Calu3 (cell line): ENCODE measurements at regions not wholly inside any gene's neighbourhood (a gene's known extent, or its start where the extent isn't known, plus 50 kb on each side); places are given as distances from the start of the nearest gene placed in this dataset.

ENCODE experiments used
- BruUV-seq: library from RNA; stranded (reverse); fragments of 400-500 nt; replicated peaks from 2 replicates; lab custom pipeline; 2021; lab: Mats Ljungman, UMichigan
- CTCF ChIA-PET: fragments of 300-600 bp; sonication (Branson Sonifier 250); formaldehyde crosslinking; loops from one replicate; lab custom pipeline; 2022; ENCODE audit warnings: antibody characterized with exemption; lab: Charles Lee
- DNase-seq: peaks from one replicate; pipeline ENCODE4 v3.0.0; 2022
- H3K27ac Mint-ChIP-seq: one replicate; pipeline ENCODE4 v1.8.0; 2022; ENCODE audit warnings: mixed read lengths; ENCODE audit not compliant: unreplicated experiment
- H3K27me3 Mint-ChIP-seq: one replicate; pipeline ENCODE4 v1.8.0; 2022; ENCODE audit warnings: mixed read lengths; ENCODE audit not compliant: unreplicated experiment
- H3K36me3 Mint-ChIP-seq: one replicate; pipeline ENCODE4 v1.8.0; 2022; ENCODE audit warnings: mild to moderate bottlenecking, moderate library complexity, mixed read lengths; ENCODE audit not compliant: insufficient read depth, unreplicated experiment
- H3K4me1 Mint-ChIP-seq: one replicate; pipeline ENCODE4 v1.8.0; 2022; ENCODE audit warnings: mild to moderate bottlenecking, low read depth, mixed read lengths; ENCODE audit not compliant: unreplicated experiment
- H3K4me3 Mint-ChIP-seq: one replicate; pipeline ENCODE4 v1.8.0; 2022; ENCODE audit warnings: mild to moderate bottlenecking, low read depth, moderate library complexity, mixed read lengths; ENCODE audit not compliant: unreplicated experiment
- H3K9me3 Mint-ChIP-seq: one replicate; pipeline ENCODE4 v1.8.0; 2022; ENCODE audit warnings: low read depth, mixed read lengths; ENCODE audit not compliant: unreplicated experiment
- CTCF ChIP-seq: fragments of 200-600 bp; IDR thresholded peaks from one replicate; pipeline ENCODE4 v1.8.0; 2022; ENCODE audit warnings: antibody characterized with exemption; ENCODE audit not compliant: unreplicated experiment
- intact Hi-C: fragments of 100-400 bp; cut with micrococcal nuclease; formaldehyde crosslinking; loops from one replicate; pipeline ENCODE4 v1.10.0; 2022; ENCODE audit not compliant: unreplicated experiment

DNA sequence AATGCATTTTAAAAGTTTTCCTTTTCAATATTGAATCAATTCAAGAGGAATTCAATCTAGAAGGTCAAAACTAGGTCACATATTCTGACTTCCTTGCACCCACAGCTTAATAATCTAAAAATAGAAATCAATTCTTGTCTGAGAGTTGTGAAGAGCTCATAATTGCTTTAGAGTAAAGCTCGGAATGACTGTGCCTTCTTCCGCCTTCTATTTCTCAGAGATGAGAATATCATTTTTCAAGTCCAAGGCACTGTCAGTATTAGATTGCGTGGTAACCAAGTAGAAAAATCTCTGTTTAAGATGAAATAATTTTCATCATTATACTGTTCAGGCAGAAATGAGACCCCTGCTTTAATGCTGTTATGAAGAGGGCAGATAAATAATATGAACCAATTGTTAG is 272.2 kb upstream of the NFE2L3 start:
- CTCF ChIA-PET: interaction anchor here (1.2 kb wide), 1 partner anchor 28 kb away, joined by 3 read pairs; no protein-coding TSS in a partner anchor
- intact Hi-C loops: no loop called here

GRCh38 chr7:25881317-25882037 is 270.5 kb upstream of the NFE2L3 start:
- no peak for TF ChIP-seq CTCF
- Mint-ChIP-seq H3K27me3 (peaks cover 100% of the 10 kb centered on the region), H3K27ac (no peak overlapping the region), H3K9me3 (no peaks in the 10 kb centered on the region), H3K4me3 (no peak overlapping the region), H3K36me3 (no peaks in the 10 kb centered on the region), H3K4me1 (no peaks in the 10 kb centered on the region)
- CTCF ChIA-PET: interaction anchor here (0.6 kb wide), 1 partner anchor 209 kb away, joined by 5 read pairs; no protein-coding TSS in a partner anchor
- intact Hi-C loops: no loop called here
- BruUV-seq: no TSS peak
- DNase-seq: no peak

More for the DNA sequence above, 272.2 kb upstream of the NFE2L3 start:
- no peaks in the 10 kb centered on the region for H3K36me3 Mint-ChIP-seq
- H3K4me3 Mint-ChIP-seq: no peak overlapping the region
- H3K4me1 Mint-ChIP-seq: no peaks in the 10 kb centered on the region
- peaks cover 100% of the 10 kb centered on the region for H3K27me3 Mint-ChIP-seq
- no TSS peak for BruUV-seq
- H3K9me3 Mint-ChIP-seq: no peaks in the 10 kb centered on the region
- no peak overlapping the region for H3K27ac Mint-ChIP-seq
- TF ChIP-seq CTCF: no peak
- DNase-seq: no peak

DNA sequence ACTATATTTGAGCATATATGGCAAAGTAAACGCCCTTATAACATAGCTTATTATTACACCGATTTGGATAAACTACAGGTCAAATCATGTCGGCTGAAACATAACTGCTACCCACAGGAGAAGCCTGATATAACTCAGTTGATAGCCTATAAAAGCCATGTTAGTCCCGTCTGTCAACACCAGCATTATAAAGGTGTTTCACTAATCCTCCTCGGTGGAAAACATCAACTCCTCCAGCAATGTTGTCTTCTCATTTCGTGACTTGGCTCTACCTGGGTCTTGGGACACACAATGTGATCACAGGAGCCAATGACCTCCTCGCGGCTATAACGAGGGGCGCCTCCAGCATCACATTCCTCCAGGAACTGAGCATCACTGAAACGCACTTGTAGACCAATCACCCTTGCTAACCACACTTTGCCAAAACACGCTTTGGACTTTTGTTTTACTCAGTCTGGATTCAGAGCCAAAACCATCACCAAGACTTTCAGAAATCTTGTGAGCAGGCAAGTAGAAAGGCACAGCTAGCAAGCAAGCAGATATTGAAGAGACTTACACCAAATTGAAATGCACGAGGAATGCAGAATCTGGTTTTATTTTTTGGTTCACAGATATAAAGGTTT is 269.7 kb upstream of the NFE2L3 start:
- peaks cover 100% of the 10 kb centered on the region for H3K27me3 Mint-ChIP-seq
- intact Hi-C loops: no loop called here
- H3K9me3 Mint-ChIP-seq: no peaks in the 10 kb centered on the region
- BruUV-seq: no TSS peak
- no peaks in the 10 kb centered on the region for H3K4me1 Mint-ChIP-seq
- no peak overlapping the region for H3K4me3 Mint-ChIP-seq
- CTCF ChIA-PET: no interaction called here
- no peak for TF ChIP-seq CTCF
- H3K27ac Mint-ChIP-seq: no peak overlapping the region
- H3K36me3 Mint-ChIP-seq: no peaks in the 10 kb centered on the region
- no peak for DNase-seq

- TF ChIP-seq CTCF: no peak
- peaks cover 3% of the 10 kb centered on the region for H3K36me3 Mint-ChIP-seq
- no peak for DNase-seq
- BruUV-seq: no TSS peak
- no peaks in the 10 kb centered on the region for H3K9me3 Mint-ChIP-seq
- H3K4me3 Mint-ChIP-seq: no peak overlapping the region
- peaks cover 95% of the 10 kb centered on the region for H3K27me3 Mint-ChIP-seq
- intact Hi-C loops: no loop called here
- no peak overlapping the region for H3K27ac Mint-ChIP-seq
- CTCF ChIA-PET: no interaction called here
- H3K4me1 Mint-ChIP-seq: no peaks in the 10 kb centered on the region
Measured at GRCh38 chr7:25884265-25884828, 267.7 kb upstream of the NFE2L3 start.
